Spleen (tissue), 11 donors: ENCODE measurements at regions not wholly inside any gene's neighbourhood (a gene's known extent, or its start where the extent isn't known, plus 50 kb on each side); places are given as distances from the start of the nearest gene placed in this dataset.

Source experiments
- DNase-seq: peaks from one replicate; pipeline ENCODE4 v3.0.0-alpha.2; 2020
- H3K27ac ChIP-seq, 8 donors: fragments of 200-600 bp; sonication (generic) in 7 of 8; 1 replicate in 4 of 8; 2 replicates in 4 of 8; pipeline versions ENCODE4 v1.5.0 to v1.8.0; 2016 to 2021; ENCODE audit warnings: inconsistent platforms in 4 of 8, mild to moderate bottlenecking in 4 of 8, moderate library complexity in 1 of 8
- H3K27me3 ChIP-seq, 7 donors: fragments of 200-600 bp; sonication (generic) in 6 of 7; replicated peaks in 1 of 7; 1 replicate in 4 of 7; 2 replicates in 3 of 7; pipeline versions ENCODE4 v1.5.0 to v1.8.0; 2016 to 2021; ENCODE audit warnings: inconsistent platforms in 3 of 7, mild to moderate bottlenecking in 1 of 7
- H3K36me3 ChIP-seq, 6 donors: fragments of 200-600 bp; sonication (generic) in 5 of 6; 1 replicate in 4 of 6; 2 replicates in 2 of 6; pipeline versions ENCODE4 v1.5.0 to v1.8.0; 2016 to 2021; ENCODE audit warnings: inconsistent platforms in 2 of 6
- H3K4me1 ChIP-seq, 6 donors: fragments of 200-600 bp; sonication (generic) in 5 of 6; 1 replicate in 3 of 6; 2 replicates in 3 of 6; pipeline versions ENCODE4 v1.5.0 to v1.8.0; 2016 to 2021; ENCODE audit warnings: inconsistent platforms in 3 of 6
- H3K4me3 ChIP-seq, 8 donors: fragments of 200-600 bp; sonication (generic) in 7 of 8; 1 replicate in 4 of 8; 2 replicates in 4 of 8; pipeline versions ENCODE4 v1.5.0 to v1.8.0; 2016 to 2021; ENCODE audit warnings: inconsistent platforms in 4 of 8, mild to moderate bottlenecking in 4 of 8, moderate library complexity in 2 of 8
- H3K9me3 ChIP-seq, 8 donors: fragments of 200-600 bp; sonication (generic) in 7 of 8; 1 replicate in 4 of 8; 2 replicates in 4 of 8; pipeline versions ENCODE4 v1.5.0 to v1.8.0; 2016 to 2021; ENCODE audit warnings: inconsistent platforms in 4 of 8
- POLR2A ChIP-seq, 3 donors: fragments of 450-650 bp; IDR thresholded peaks; one replicate each; pipeline ENCODE4 v1.5.1; 2017; ENCODE audit warnings: antibody characterized with exemption in 3 of 3, mild to moderate bottlenecking in 1 of 3
- POLR2AphosphoS5 ChIP-seq, 3 donors: sonication (generic); formaldehyde crosslinking; IDR thresholded peaks; one replicate each; pipeline ENCODE4 v1.5.1; 2017; ENCODE audit warnings: antibody characterized with exemption in 3 of 3
- WGBS, 5 donors: extraction: QIAGEN DNeasy Blood & Tissue Kit in 3 of 5; methylation state at CpG; one replicate each; pipeline versions ENCODE4 v1.1.5 to v1.1.7; 2013 to 2018; 5-methylcytosine and 5-hydroxymethylcytosine counted together
- intact Hi-C: fragments of 100-400 bp; cut with DNase I; formaldehyde crosslinking; loops from one replicate; pipeline ENCODE4 v1.15.0; 2023; ENCODE audit warnings: low total_unique reads
- TF ChIP-seq, protein P1 (sequence below), 11 experiments: fragments of 200-600 bp in 7 of 11; fragments of 450-650 bp in 4 of 11; sonication (generic) in 4 of 11; IDR thresholded peaks in 8 of 11; conservative IDR thresholded peaks in 3 of 11; 1 replicate in 7 of 11; 2 replicates in 4 of 11; pipeline versions ENCODE4 v1.4.0 to v1.8.0; 2016 to 2021; ENCODE audit warnings: antibody characterized with exemption in 11 of 11, inconsistent platforms in 4 of 11, mild to moderate bottlenecking in 1 of 11
- donor health status: healthy with polysubstance abuse.
- donor health status: DM: no; HTN: no; CAD: no; lungs with moderate emphysema.
- donor health status: DM: no; HTN: no; CAD: no.
- donor health status: Bipolar disorder and iron deficiency.
- donor health status: healthy.
- donor health status: DM: no; HTN: no; CAD: no.
- donor health status: DM: yes; HTN: yes; CAD: no.

- no peak for DNase-seq
- Histone ChIP-seq H3K9me3 (no peaks in the 10 kb centered on the region), H3K27me3 (peaks cover 0 to 12% (median 0%) of the 10 kb centered on the region in 7 donors), H3K4me1 (peaks cover 0 to 16% (median 4%) of the 10 kb centered on the region in 6 donors), H3K27ac (no peak overlapping the region), H3K4me3 (no peak overlapping the region), H3K36me3 (no peaks in the 10 kb centered on the region)
- no peak for TF ChIP-seq POLR2A (IDR thresholded peaks at IDR 0.05)
- TF ChIP-seq POLR2AphosphoS5 (IDR thresholded peaks at IDR 0.05): no peak
- TF ChIP-seq, protein P1, sequence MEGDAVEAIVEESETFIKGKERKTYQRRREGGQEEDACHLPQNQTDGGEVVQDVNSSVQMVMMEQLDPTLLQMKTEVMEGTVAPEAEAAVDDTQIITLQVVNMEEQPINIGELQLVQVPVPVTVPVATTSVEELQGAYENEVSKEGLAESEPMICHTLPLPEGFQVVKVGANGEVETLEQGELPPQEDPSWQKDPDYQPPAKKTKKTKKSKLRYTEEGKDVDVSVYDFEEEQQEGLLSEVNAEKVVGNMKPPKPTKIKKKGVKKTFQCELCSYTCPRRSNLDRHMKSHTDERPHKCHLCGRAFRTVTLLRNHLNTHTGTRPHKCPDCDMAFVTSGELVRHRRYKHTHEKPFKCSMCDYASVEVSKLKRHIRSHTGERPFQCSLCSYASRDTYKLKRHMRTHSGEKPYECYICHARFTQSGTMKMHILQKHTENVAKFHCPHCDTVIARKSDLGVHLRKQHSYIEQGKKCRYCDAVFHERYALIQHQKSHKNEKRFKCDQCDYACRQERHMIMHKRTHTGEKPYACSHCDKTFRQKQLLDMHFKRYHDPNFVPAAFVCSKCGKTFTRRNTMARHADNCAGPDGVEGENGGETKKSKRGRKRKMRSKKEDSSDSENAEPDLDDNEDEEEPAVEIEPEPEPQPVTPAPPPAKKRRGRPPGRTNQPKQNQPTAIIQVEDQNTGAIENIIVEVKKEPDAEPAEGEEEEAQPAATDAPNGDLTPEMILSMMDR (IDR thresholded peaks at IDR 0.05 in 8 of 11, conservative IDR thresholded peaks at IDR 0.05 in 3 of 11): no peak
- 81 to 88% (median 85%) methylated on average over 16 of the region's 16 CpGs for WGBS, 5 donors
- intact Hi-C loops: no loop called here
Measured at GRCh38 chr1:244139655-244140054, 88.6 kb downstream of the ZBTB18 start.

DNA sequence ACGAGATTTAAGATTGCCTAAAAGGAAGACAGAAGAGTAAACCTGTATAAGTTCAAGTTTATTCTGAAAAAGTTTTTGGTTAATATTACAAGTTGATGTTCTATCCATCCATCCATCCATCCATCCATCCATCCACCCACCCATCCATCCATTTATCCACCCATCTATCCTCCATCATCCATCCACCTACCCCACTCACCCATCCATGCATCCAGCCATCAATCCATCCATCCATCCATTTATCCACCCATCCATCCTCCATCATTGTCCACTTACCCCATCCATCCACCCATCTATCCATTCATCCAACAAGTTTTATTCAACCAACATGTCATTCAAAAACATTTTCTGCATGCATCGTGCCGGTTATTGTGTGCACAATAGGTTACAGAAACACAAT lies 89.3 kb downstream of the ZBTB18 start:
- 90 to 100% (median 96%) methylated on average over 3 of the region's 3 CpGs for WGBS, 5 donors

DNA sequence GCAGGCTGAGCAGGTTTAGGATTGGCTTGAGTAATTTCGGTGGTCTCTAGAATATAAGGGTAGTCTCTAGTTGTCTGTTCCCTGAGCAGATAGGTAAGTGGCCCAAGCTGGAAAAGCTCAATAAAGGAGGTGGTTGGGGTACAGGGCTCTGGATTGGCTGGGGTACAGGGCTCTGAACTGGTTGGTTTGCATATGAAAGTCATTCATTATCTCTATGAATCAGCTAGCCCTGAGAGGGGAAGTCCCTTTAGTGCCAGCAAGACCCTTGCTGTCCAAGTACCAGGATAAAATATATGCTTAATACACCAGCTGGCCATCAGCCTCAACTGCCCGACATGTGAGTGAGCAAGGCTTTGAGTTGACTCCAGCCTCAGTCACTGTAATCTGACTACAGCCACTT lies 93.0 kb downstream of the ZBTB18 start:
- Histone ChIP-seq H3K9me3 (no peaks in the 10 kb centered on the region), H3K4me1 (no peaks in the 10 kb centered on the region), H3K4me3 (no peak overlapping the region), H3K36me3 (no peaks in the 10 kb centered on the region), H3K27ac (no peak overlapping the region), H3K27me3 (peaks cover 0 to 7% (median 0%) of the 10 kb centered on the region in 7 donors)
- WGBS, 5 donors: 85 to 96% (median 87%) methylated on average over 2 of the region's 2 CpGs
- TF ChIP-seq, protein P1 (IDR thresholded peaks at IDR 0.05 in 8 of 11, conservative IDR thresholded peaks at IDR 0.05 in 3 of 11): no peak
- no peak for TF ChIP-seq POLR2AphosphoS5 (IDR thresholded peaks at IDR 0.05)
- TF ChIP-seq POLR2A (IDR thresholded peaks at IDR 0.05): no peak
- DNase-seq: no peak
- intact Hi-C loops: no loop called here

More for the DNA sequence above, 89.3 kb downstream of the ZBTB18 start:
- TF ChIP-seq POLR2AphosphoS5 (IDR thresholded peaks at IDR 0.05): no peak
- TF ChIP-seq, protein P1 (IDR thresholded peaks at IDR 0.05 in 8 of 11, conservative IDR thresholded peaks at IDR 0.05 in 3 of 11): no peak
- no peak for TF ChIP-seq POLR2A (IDR thresholded peaks at IDR 0.05)
- Histone ChIP-seq H3K27me3 (peaks cover 0 to 12% (median 0%) of the 10 kb centered on the region in 7 donors), H3K4me3 (no peak overlapping the region), H3K27ac (no peak overlapping the region), H3K36me3 (no peaks in the 10 kb centered on the region), H3K4me1 (peaks cover 0 to 16% (median 4%) of the 10 kb centered on the region in 6 donors), H3K9me3 (no peaks in the 10 kb centered on the region)
- intact Hi-C loops: no loop called here
- no peak for DNase-seq

DNA sequence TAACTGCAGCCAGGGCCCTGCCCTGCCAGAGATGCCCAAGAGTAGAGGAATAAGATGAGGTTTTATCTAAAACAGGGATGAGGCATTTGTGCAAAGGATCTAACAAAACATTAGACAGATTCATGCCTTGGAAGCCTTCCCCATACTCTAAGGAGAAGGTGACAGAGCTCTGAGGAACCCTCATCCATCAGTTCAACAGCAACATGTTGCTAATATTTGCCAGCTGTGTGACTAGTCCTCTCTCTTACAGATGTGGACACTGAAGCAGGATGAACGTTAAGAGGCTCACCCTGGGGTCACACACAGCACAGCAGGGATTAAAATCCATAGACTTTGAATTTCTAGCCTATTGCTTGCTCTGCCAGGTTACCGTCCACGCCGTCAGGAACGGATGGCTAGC lies 99.0 kb downstream of the ZBTB18 start:
- intact Hi-C loops: no loop called here
- DNase-seq: no peak
- H3K36me3 ChIP-seq: no peaks in the 10 kb centered on the region
- no peaks in the 10 kb centered on the region for H3K27me3 ChIP-seq
- WGBS, 5 donors: 75 to 93% (median 79%) methylated on average over 5 of the region's 5 CpGs
- no peak overlapping the region for H3K4me3 ChIP-seq
- no peak overlapping the region for H3K27ac ChIP-seq
- no peaks in the 10 kb centered on the region for H3K4me1 ChIP-seq
- TF ChIP-seq POLR2A (IDR thresholded peaks at IDR 0.05) (no peak), POLR2AphosphoS5 (IDR thresholded peaks at IDR 0.05) (no peak)
- TF ChIP-seq, protein P1 (IDR thresholded peaks at IDR 0.05 in 8 of 11, conservative IDR thresholded peaks at IDR 0.05 in 3 of 11): no peak
- H3K9me3 ChIP-seq: no peaks in the 10 kb centered on the region
